HG03039 (cell line): ENCODE measurements at regions not wholly inside any gene's neighbourhood (a gene's known extent, or its start where the extent isn't known, plus 50 kb on each side); places are given as distances from the start of the nearest gene placed in this dataset.
"Not testable (repeated sequence)": the region's sequence is repeated elsewhere in the genome, so short reads cannot be mapped to it uniquely, and the experiment has no call there.

Experiments used
- ATAC-seq: cut with Tn5 transposase; IDR thresholded peaks from one replicate; pipeline ENCODE4 v1.9.1; 2021; ENCODE audit warnings: mild to moderate bottlenecking, moderate library complexity; ENCODE audit not compliant: unreplicated experiment

GRCh38 chr2:175690113-175690837 is 311.8 kb downstream of the LNPK start:
- no peak for ATAC-seq

DNA sequence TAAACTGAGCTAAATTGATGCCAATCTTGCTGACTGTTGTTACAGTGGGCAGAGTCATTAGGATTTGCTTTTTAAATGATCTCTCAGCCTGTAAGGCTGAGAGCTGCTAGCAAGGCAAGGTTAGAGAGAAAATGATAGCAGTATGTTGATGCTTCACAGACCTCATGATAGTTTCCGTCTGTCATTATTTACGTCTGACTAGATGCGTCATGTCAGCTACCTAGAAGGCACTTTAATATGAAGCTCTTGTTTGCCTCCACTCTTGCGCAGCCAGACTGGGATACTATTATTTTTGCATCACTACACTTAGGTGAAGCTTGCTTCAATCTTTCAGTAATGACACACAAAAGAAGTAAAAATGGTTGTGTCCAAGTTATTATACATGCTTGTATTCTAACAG is 313.8 kb downstream of the LNPK start:
- no peak for ATAC-seq

- no peak for ATAC-seq
These were observed 314.6 kb downstream of the LNPK start for GRCh38 chr2:175687465-175687864.

DNA sequence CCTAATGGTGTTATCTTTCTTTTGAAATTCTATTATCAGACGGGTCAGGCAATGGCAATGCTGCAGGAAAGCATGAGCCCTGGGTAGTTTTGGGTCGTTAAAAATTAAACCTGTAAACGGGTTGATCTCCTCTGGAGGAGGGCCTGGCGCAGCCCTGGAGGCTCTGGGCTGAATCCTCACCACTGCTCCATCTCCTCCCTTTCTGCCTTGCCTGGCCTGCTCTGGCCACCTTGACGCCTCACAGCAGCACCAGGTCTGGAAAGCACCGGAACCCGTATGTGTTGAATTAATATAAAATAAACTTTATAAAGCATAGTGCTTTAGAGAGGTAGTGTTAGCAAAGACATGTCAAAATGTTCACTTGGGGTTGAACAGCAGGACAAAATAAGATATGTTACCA is 316.1 kb downstream of the LNPK start:
- ATAC-seq = no peak

DNA sequence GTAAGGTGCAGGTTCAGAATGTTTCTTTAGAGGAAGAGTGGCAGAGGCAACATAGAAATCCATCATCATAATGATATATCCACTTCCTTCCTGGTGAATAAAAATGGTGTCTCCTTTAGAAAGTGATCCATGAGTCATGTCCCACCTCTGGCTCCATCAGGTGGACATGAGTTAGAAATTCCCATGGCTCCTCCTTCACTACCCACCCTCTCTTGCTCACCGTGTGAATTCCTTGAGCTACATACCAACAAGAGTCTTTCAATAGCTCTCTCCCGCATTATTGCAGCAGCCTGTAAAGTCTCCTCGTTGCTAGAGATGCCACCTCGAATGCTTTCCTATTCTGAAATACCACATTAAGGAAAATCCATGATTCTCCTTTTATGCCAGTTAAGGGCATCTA is 317.6 kb downstream of the LNPK start:
- ATAC-seq = no peak

DNA sequence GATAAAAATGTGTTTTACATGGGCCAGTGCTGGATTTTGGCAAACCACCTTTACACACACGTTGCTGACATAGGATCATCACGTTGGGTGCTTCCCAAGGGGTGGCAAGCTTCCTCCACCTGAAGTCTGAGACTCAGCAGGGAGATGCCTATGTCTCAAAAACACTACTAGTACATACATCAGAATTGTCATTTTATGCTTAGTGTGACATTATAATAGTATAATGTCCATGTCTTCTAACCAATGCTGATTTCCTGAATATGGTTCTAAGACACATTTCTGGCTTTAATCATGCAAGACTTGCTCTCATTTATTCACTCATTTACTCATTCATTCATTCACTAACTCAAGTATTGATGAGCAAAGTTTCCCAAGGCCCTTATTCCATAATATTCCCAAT is 322.3 kb downstream of the LNPK start:
- no peak for ATAC-seq

- ATAC-seq = no peak
These were observed 322.8 kb downstream of the LNPK start for GRCh38 chr2:175679231-175679630.

DNA sequence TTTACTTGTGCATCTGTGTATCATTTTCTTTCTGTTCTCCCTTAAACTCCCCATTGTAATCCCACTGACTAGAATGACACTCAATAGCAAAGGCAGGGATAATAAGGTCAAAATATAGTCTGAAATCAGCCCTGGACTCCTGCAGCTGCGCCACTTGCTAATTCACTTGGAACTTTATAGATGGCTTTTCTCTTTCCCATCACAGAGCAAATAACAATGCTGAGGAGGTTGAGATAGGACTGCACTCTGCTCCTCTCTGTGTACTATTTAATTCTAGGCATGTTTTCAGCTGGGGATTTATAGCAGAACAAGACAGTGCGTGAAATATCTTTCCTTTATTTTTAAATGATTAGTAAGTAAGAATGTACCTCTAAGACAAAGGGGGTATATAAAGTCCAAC is 324.2 kb downstream of the LNPK start:
- ATAC-seq = no peak

GRCh38 chr2:175676813-175677212 is 325.3 kb downstream of the LNPK start:
- ATAC-seq = no peak

- not testable (repeated sequence) for ATAC-seq
These were observed 333.3 kb downstream of the LNPK start for GRCh38 chr2:175668804-175669203.

- no peak for ATAC-seq
These were observed 339.7 kb downstream of the LNPK start for GRCh38 chr2:175662335-175662734.

GRCh38 chr2:175648577-175649063 is 353.4 kb downstream of the LNPK start:
- ATAC-seq = no peak

- no peak for ATAC-seq
These were observed 355.0 kb downstream of the LNPK start for GRCh38 chr2:175647058-175647457.

DNA sequence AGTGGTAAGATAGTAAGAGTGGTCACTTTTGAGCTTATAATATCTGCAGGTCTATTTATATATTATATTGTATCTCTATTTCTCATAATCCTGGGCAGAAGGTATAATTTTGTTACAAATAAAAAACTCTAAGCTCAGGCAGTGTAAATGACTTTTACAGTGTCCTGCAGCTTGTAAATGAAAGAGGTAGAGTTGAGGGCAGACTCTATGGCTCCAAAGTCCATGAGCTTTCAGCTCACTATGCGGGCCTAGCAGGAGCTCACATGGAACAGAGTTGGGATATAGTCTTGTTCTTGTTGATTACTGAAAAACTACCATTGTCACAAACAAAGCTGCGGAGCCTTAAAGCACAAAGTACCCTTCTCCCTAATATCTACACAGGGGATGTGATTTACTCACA is 361.4 kb downstream of the LNPK start:
- no peak for ATAC-seq

GRCh38 chr2:175633227-175633626 is 368.8 kb downstream of the LNPK start:
- ATAC-seq = no peak

GRCh38 chr2:175631245-175631623 is 370.8 kb downstream of the LNPK start:
- no peak for ATAC-seq

GRCh38 chr2:175630280-175631244 is 371.5 kb downstream of the LNPK start:
- ATAC-seq = no peak

- no peak for ATAC-seq
These were observed 373.8 kb downstream of the LNPK start for GRCh38 chr2:175628243-175628642.

DNA sequence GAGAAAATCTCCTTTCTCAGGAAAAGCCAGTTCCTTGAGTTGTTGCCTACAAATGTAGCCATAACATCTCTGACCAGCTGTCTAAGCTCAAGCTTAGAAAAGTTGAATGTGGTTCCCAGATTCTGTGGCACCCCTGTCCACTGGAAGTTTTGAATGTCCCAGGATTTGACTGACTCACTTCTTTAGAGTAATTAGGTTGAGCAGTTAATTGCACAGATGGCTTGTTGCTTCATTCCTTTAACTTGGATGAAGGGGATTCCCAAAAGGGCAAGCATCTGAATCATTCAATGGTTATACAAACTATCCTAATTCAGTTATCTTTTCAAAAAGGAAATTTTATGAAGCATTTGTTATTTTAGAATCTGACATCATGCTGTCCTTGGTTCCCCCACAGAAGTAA is 374.7 kb downstream of the LNPK start:
- no peak for ATAC-seq

DNA sequence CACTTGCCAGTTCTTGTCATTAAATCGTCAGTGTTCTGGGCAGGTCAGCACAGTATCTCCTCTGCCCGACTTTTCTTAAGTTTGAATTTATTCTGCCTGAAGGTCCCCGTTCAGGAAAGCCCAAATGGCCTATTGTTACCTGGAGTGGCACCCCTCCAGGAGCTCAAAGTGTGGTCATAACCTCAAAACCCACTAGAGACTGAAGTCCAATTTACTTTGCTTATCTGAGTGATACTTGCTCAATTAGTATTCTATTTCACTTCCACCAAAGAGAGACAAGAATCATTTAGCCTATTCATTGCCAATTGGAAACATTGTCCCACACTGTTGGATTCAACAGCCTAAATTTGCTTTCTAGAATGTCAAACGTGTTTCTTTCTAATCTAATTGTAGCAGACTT is 375.3 kb downstream of the LNPK start:
- no peak for ATAC-seq

- no peak for ATAC-seq
These were observed 377.3 kb downstream of the LNPK start for GRCh38 chr2:175624785-175625184.

- ATAC-seq = no peak
These were observed 377.8 kb downstream of the LNPK start for GRCh38 chr2:175624211-175624761.
